ENCODE measurements at regions not wholly inside any gene's neighbourhood (a gene's known extent, or its start where the extent isn't known, plus 50 kb on each side); places are given as distances from the start of the nearest gene placed in this dataset.

- TF ChIP-seq, protein P1, sequence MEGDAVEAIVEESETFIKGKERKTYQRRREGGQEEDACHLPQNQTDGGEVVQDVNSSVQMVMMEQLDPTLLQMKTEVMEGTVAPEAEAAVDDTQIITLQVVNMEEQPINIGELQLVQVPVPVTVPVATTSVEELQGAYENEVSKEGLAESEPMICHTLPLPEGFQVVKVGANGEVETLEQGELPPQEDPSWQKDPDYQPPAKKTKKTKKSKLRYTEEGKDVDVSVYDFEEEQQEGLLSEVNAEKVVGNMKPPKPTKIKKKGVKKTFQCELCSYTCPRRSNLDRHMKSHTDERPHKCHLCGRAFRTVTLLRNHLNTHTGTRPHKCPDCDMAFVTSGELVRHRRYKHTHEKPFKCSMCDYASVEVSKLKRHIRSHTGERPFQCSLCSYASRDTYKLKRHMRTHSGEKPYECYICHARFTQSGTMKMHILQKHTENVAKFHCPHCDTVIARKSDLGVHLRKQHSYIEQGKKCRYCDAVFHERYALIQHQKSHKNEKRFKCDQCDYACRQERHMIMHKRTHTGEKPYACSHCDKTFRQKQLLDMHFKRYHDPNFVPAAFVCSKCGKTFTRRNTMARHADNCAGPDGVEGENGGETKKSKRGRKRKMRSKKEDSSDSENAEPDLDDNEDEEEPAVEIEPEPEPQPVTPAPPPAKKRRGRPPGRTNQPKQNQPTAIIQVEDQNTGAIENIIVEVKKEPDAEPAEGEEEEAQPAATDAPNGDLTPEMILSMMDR (IDR thresholded peaks at IDR 0.05): no peak
- TF ChIP-seq POLR2A (IDR thresholded peaks at IDR 0.05): no peak
Observed at GRCh38 chr11:134764966-134765365, 352.9 kb upstream of the B3GAT1 start.
